ENCODE measurements at regions not wholly inside any gene's neighbourhood (a gene's known extent, or its start where the extent isn't known, plus 50 kb on each side); places are given as distances from the start of the nearest gene placed in this dataset.

GRCh38 chr22:44630826-44631225 is 71.2 kb upstream of the PRR5 start:
- TF ChIP-seq POLR2AphosphoS5 (IDR thresholded peaks at IDR 0.05; ENCODE audit: borderline replicate concordance, low read depth, low read length), result no peak
- TF ChIP-seq EZH2 (IDR thresholded peaks at IDR 0.05), result no peak
- no peak for TF ChIP-seq FOXP2 (optimal IDR thresholded peaks at IDR 0.05; ENCODE audit: control extremely low read depth, extremely low read length, insufficient read depth)
